Mesothelial cell of epicardium (in vitro differentiated cells): ENCODE measurements at regions not wholly inside any gene's neighbourhood (a gene's known extent, or its start where the extent isn't known, plus 50 kb on each side); places are given as distances from the start of the nearest gene placed in this dataset.
"Not testable (repeated sequence)": the region's sequence is repeated elsewhere in the genome, so short reads cannot be mapped to it uniquely, and the experiment has no call there.

Source experiments
- DNase-seq, 2 experiments: peaks; one replicate each; pipeline ENCODE4 v3.0.0; 2021; ENCODE audit warnings: low spot score in 2 of 2; ENCODE audit not compliant: unreplicated experiment in 2 of 2
- H3K27ac Mint-ChIP-seq: 2 replicates; pipeline ENCODE4 v1.8.0; 2021; ENCODE audit warnings: mixed read lengths
- H3K27me3 Mint-ChIP-seq: 2 replicates; pipeline ENCODE4 v1.8.0; 2021; ENCODE audit warnings: low read depth, mixed read lengths
- H3K36me3 Mint-ChIP-seq: 2 replicates; pipeline ENCODE4 v1.8.0; 2021; ENCODE audit warnings: mixed read lengths
- H3K4me1 Mint-ChIP-seq: 2 replicates; pipeline ENCODE4 v1.8.0; 2021; ENCODE audit warnings: mixed read lengths
- H3K4me3 Mint-ChIP-seq: 2 replicates; pipeline ENCODE4 v1.8.0; 2021; ENCODE audit warnings: mild to moderate bottlenecking, moderate library complexity, mixed read lengths
- H3K9me3 Mint-ChIP-seq: 2 replicates; pipeline ENCODE4 v1.8.0; 2021; ENCODE audit warnings: mixed read lengths
- CTCF ChIP-seq: fragments of 200-600 bp; sonication (generic); IDR thresholded peaks from one replicate; pipeline ENCODE4 v1.5.0; 2021; ENCODE audit warnings: antibody characterized with exemption; ENCODE audit not compliant: unreplicated experiment

GRCh38 chr10:34957531-34957930 is 132.6 kb downstream of the CUL2 start:
- Mint-ChIP-seq H3K9me3 (no peaks in the 10 kb centered on the region), H3K4me1 (peaks cover 15% of the 10 kb centered on the region), H3K27ac (no peak overlapping the region), H3K4me3 (no peak overlapping the region), H3K36me3 (no peaks in the 10 kb centered on the region), H3K27me3 (no peaks in the 10 kb centered on the region)
- no peak for TF ChIP-seq CTCF
- no peak for DNase-seq

- DNase-seq = no peak
- Mint-ChIP-seq H3K36me3 (no peaks in the 10 kb centered on the region), H3K4me3 (no peak overlapping the region), H3K4me1 (peaks cover 15% of the 10 kb centered on the region), H3K27me3 (no peaks in the 10 kb centered on the region), H3K9me3 (no peaks in the 10 kb centered on the region), H3K27ac (no peak overlapping the region)
- no peak for TF ChIP-seq CTCF
These were observed 133.4 kb downstream of the CUL2 start for GRCh38 chr10:34956756-34957155.

- Mint-ChIP-seq H3K27ac (no peak overlapping the region), H3K36me3 (no peaks in the 10 kb centered on the region), H3K4me3 (no peak overlapping the region), H3K27me3 (no peaks in the 10 kb centered on the region), H3K9me3 (no peaks in the 10 kb centered on the region), H3K4me1 (peaks cover 15% of the 10 kb centered on the region)
- DNase-seq = no peak
- TF ChIP-seq CTCF = no peak
These were observed 134.8 kb downstream of the CUL2 start for GRCh38 chr10:34955391-34955790.

- H3K4me1 Mint-ChIP-seq = peaks cover 15% of the 10 kb centered on the region
- peak; percentile 30 to 64 for DNase-seq
- no peak overlapping the region for H3K4me3 Mint-ChIP-seq
- H3K36me3 Mint-ChIP-seq = no peaks in the 10 kb centered on the region
- no peaks in the 10 kb centered on the region for H3K27me3 Mint-ChIP-seq
- no peak for TF ChIP-seq CTCF
- H3K9me3 Mint-ChIP-seq = no peaks in the 10 kb centered on the region
- H3K27ac Mint-ChIP-seq = peak overlapping the region; percentile 33
These were observed 136.0 kb downstream of the CUL2 start for GRCh38 chr10:34954142-34954541.

- H3K27ac Mint-ChIP-seq, H3K4me3 Mint-ChIP-seq, H3K27me3 Mint-ChIP-seq, DNase-seq, H3K36me3 Mint-ChIP-seq, H3K9me3 Mint-ChIP-seq: not testable (repeated sequence)
- peaks cover 15% of the 10 kb centered on the region for H3K4me1 Mint-ChIP-seq
These were observed 136.3 kb upstream of the PARD3 start for GRCh38 chr10:34951263-34951887.

GRCh38 chr10:34945951-34946522 is 130.9 kb upstream of the PARD3 start:
- not testable (repeated sequence) for DNase-seq, H3K27ac Mint-ChIP-seq, H3K4me1 Mint-ChIP-seq, H3K4me3 Mint-ChIP-seq, H3K9me3 Mint-ChIP-seq, H3K27me3 Mint-ChIP-seq, H3K36me3 Mint-ChIP-seq
